Activated naive CD4-positive, alpha-beta T cell treated with anti-CD3 and anti-CD28 coated beads, Interleukin-2, amount 50 U/mL, for 16 hours (primary cell): ENCODE measurements at regions not wholly inside any gene's neighbourhood (a gene's known extent, or its start where the extent isn't known, plus 50 kb on each side); places are given as distances from the start of the nearest gene placed in this dataset.

Experiments used
- DNase-seq: peaks from one replicate; pipeline ENCODE4 v3.0.0-alpha.2; 2020

DNA sequence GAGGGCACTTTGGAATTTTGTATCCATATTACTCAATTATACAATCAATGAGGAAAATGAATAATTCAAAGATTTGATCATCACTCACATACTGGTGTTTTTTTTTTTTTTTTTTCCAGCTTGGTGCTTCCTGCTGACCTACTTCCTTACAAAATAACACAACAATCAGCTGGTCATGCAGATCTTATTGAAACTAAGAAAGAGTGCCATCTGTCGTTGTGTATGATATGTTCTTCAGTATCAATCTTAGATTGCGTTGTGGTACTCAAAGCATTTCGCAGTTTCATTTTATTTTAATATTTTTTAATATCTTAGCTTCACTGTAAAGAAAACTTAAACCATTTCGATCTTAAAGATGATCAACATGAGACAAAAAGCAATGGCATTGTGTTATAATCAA is 155.6 kb downstream of the OGFRL1 start:
- DNase-seq, result no peak

GRCh38 chr6:71446057-71446456 is 157.4 kb downstream of the OGFRL1 start:
- DNase-seq, result no peak

DNA sequence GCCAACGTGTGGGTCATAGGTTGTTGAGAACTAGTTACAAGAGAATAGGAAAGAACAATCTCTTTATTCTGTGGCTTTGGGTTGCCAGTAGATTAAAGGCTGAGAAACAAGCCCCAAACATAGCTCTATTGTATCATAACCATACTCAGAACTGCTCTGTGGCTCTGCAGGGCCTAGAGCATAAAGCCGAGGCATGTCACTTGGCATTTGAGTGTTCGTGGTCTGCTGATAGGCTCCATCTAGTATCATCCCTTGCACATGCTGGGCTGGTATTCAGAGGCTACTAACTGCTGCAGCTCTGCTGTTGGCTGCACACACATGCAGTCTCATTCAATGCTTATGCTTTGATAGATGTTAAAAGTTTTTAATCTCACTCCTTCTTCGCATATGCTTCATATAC is 157.9 kb downstream of the OGFRL1 start:
- DNase-seq, result no peak

GRCh38 chr6:71452697-71453370 is 164.2 kb downstream of the OGFRL1 start:
- DNase-seq, result no peak

GRCh38 chr6:71453371-71453706 is 164.7 kb downstream of the OGFRL1 start:
- no peak for DNase-seq

DNA sequence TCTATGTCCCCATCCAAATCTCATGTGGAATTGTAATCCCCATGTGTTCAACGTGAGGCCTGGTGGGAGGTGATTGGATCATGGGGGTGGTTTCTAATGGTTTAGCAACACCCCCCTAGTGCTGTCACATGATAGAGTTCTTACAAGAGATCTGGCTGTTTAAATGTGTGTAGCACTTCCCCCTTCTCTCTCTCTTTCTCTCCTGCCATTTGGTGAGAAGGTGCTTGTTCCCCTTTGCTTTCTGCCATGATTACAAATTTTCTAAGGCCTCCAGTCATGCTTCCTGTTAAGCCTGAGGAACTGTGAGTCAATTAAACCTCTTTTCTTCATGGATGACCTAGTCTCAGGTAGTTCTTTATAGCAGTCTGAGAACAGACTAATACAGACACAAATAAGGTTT is 165.4 kb downstream of the OGFRL1 start:
- DNase-seq, result no peak

DNA sequence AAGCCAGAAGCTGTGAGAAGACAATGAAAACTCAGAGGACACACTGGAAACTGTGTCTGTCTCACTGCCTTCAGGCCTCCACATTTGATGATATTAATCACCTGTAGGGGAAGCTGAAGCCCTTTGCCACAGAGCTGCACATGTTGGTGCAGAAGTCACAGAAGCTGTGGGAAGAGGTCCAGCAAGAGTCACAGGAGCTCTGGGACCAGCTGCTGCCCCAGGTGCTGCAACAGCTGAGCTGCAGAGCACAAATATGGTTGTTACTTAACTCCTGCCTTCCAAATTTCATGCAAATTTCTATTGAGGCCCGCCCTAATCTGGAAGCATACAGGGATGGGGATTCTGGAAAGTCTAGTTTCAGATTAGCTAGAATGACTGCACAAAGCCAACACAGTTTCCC is 169.3 kb downstream of the OGFRL1 start:
- DNase-seq, result no peak

GRCh38 chr6:71459162-71459561 is 170.6 kb downstream of the OGFRL1 start:
- no peak for DNase-seq

GRCh38 chr6:71460933-71461332 is 172.3 kb downstream of the OGFRL1 start:
- no peak for DNase-seq

- no peak for DNase-seq
Measured at GRCh38 chr6:71463061-71463460, 174.4 kb downstream of the OGFRL1 start.

GRCh38 chr6:71465096-71465495 is 176.5 kb downstream of the OGFRL1 start:
- no peak for DNase-seq

DNA sequence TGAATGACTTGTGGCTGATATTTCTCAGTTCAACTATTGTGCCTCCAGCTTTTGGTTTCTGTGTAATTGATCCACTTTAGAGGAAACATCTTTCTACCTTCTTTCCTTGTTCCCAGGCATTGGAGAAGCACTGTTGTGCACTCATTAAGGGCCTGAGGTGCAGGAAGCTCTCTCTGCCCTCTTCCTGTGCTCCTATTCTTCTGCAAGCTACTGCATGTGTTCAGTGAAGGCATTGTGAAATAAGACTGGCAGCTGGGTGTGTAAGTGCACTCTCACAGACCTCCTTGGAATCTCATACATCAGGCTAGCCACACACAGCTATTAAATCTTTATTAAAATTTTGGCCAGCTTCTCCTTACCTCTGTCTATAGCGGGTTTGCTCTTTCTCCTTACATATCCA is 177.8 kb downstream of the OGFRL1 start:
- no peak for DNase-seq

DNA sequence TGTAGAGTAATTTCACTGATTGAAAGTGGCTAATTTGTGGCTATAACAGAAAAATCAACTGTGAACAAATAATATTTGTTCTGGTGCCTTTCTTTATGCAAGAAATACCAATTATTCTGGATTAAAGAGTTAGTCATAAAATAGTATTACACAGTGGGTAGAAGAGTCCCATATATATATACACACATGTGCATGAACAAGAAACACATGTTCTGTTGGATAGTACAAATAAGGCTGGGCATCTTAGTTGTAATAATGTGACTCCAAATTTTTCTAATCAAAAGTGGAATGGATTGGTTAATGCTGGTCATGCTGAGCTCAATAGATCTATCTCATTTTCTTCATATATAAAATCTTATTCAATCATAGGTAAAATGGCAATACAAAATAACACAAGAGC is 179.4 kb downstream of the OGFRL1 start:
- DNase-seq, result no peak

DNA sequence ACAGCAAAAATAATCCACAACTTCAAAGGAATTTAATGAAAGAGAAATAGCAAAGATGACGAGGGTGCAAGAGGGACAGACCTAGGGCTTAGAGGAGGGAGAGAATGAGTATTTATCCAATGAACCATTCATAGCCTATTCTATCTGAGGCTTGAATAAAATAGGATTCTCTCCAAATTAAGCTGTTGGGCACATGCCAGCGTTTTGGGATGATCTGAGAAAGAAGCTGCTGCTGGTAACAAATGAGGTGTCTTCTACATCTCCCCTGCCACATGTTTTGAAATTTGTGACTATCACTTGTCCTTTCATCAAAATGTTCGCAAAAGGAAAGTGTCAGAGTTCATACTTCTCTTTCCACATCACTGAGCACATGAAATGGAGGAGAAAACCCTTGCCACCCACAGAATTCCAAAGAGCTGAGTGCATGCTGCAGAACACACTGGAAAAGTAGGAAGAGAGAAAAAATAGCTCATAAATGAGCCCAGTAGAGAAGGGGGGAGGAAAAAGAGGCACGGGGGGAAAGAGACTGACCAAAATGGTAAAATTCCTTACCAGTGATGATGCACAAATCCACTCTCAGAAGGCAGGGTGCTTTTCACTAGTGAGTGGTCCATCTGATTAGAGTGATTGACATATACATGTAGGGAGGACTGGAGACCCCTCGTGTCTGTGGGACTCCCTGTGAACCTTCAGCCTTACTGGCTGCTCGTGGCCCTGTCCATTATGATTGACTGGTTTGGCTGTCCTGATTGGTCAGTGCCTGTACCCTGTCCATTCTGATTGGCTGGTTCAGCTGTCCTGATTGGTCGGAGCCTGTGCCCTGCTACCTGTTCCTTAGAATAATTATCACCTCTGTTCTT is 180.5 kb downstream of the OGFRL1 start:
- no peak for DNase-seq

- no peak for DNase-seq
Measured at GRCh38 chr6:71471718-71472117, 183.1 kb downstream of the OGFRL1 start.

DNA sequence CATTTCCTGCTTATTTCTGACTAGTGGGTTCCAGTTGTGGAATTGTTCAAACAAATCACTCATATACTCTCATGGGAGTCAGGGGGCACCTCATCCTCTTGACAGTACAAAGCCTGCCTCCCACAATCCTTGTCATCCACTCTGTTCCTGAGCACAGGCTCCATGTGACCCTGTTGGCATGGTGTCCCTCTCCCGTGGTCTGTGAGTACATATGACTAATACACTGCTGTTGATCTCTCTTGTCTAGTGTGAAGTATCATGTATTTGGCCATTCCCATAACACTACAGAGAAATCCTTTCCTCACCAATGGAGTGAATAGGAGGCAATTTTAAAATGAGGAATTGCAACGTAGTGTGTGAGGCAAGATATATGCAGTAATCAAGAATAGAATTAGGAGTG is 185.3 kb downstream of the OGFRL1 start:
- no peak for DNase-seq

DNA sequence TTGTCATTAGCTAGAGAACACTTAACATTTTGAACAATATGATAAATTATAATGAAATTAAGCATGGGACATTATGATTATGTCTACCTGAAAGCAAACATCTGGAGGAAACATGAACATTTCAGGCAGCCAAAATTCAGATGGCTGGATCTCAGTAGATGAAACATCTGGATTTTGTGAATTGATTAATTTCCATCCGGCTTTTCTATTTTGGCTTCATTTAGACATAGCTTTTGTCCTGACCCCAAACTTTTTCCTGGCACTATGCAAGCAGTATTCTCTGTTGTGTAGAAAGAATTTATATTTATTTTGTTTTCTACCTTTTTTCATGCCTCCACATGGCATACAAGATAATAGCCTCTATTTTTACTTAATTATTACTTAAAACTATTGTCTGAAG is 186.3 kb downstream of the OGFRL1 start:
- DNase-seq, result no peak

- DNase-seq, result no peak
Measured at GRCh38 chr6:71476371-71476770, 187.8 kb downstream of the OGFRL1 start.

GRCh38 chr6:71476872-71477271 is 188.3 kb downstream of the OGFRL1 start:
- DNase-seq, result no peak

DNA sequence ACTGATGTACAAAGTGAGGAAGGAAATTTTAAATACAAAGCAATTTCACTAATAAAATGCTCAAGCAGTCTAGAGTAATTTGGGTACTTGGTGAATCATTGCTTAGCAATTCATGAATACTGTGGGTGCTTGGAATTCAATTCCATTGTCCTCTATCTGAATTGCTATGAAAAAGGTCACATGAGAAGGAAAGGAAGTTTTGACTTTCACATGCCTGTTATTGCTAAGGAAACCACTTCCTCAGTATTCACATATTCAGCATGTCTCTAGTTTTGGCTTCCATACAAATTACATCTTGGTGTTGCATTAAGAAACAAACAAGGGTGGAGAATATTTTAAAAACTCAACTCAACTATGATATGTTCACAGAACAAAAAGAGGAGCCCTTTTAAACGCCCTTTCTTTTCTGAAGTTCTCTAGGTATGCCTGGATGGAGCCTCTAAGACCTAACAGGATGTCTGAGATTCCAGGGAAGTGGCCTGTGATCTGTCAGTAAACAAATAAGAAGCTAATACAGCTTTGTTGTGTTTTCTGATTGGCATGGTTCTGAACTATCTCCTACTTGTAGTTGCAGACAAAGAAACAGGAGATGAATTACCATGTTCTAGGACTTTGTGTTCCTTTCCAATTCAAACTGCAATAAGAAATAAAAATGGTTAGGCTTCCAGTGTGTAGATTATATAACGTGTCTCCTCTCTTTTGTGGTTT is 190.4 kb downstream of the OGFRL1 start:
- no peak for DNase-seq

DNA sequence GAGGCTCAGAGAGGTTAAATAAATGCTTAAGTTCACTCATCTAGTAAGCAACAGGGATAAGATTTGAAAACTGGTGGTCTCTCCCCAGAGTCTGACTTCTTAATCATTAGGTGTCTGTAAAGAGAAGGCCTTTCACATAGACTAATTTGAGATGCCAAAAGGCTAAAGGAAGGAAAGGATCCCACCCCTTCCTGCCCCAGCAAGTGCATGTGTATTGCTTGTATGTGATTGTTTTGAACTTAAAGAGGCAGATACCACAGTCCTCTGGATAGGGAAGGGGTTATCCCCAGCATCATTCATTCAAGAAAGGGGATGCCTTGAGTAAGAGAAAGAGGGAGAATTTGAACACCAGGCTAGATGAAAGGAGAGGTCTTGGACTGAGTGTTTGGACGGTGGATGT is 192.0 kb downstream of the OGFRL1 start:
- no peak for DNase-seq

- no peak for DNase-seq
Measured at GRCh38 chr6:71481011-71481410, 192.4 kb downstream of the OGFRL1 start.

DNA sequence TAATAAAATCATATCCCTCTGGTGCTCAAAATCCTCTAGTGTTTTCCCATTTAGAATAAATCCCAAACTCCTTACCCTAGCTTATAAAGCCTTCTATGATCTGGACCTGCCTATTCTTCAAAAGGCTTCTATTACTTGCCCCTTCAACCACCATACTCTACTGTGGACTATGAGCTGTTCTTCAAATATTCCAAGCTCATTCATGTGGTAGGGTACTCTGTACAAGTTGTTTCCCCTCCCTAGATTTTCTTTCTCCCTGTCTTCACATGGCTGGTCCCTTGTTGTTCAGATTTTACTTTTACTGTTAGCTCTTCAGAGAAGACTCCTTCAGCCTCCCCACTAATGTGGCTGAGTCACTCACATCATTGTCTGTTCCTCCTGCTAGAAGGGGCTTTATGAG is 193.2 kb downstream of the OGFRL1 start:
- no peak for DNase-seq

DNA sequence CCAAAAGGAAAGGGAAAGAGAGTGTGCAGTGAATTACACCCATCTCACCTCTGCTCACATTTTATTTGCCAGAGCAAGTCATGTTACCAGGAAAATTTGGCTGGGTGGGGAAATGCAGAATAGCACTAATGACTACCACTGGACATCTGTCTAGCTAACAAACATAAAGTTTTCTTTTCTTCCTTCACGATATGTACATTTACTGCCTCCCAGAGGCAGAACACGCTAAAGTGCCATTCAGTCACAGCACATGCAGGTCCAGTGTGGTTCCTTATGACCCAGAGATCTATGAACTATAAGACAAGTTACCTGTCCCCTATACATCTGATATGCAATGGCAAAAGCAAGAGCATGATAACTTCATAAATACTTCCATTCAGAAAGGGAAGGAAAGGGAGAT is 194.1 kb downstream of the OGFRL1 start:
- DNase-seq, result no peak
